GM19397 (cell line): ENCODE measurements at regions not wholly inside any gene's neighbourhood (a gene's known extent, or its start where the extent isn't known, plus 50 kb on each side); places are given as distances from the start of the nearest gene placed in this dataset.

ENCODE experiments used
- ATAC-seq: cut with Tn5 transposase; IDR thresholded peaks from one replicate; pipeline ENCODE4 v1.9.1; 2021; ENCODE audit warnings: mild to moderate bottlenecking, moderate library complexity; ENCODE audit not compliant: unreplicated experiment

DNA sequence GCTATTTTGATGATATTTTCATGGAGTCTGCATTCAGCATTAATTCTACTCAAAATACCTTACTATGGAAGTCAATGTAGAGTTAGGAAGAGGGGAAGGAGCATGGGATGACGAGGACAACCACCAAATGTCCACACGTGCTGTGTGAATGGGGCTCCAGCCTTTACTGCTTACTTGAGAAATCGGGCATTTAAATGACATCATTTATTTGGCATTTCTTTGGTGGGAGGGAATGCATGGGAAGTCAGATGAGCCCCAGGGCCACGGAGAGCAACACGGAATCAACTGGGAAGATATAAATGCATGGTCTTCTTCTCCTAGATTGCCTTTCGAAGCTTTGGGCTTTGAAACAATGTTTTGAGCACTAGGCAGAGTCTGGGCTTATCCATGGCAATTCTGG, 458.5 kb upstream of the KLF4 start:
- no peak for ATAC-seq

DNA sequence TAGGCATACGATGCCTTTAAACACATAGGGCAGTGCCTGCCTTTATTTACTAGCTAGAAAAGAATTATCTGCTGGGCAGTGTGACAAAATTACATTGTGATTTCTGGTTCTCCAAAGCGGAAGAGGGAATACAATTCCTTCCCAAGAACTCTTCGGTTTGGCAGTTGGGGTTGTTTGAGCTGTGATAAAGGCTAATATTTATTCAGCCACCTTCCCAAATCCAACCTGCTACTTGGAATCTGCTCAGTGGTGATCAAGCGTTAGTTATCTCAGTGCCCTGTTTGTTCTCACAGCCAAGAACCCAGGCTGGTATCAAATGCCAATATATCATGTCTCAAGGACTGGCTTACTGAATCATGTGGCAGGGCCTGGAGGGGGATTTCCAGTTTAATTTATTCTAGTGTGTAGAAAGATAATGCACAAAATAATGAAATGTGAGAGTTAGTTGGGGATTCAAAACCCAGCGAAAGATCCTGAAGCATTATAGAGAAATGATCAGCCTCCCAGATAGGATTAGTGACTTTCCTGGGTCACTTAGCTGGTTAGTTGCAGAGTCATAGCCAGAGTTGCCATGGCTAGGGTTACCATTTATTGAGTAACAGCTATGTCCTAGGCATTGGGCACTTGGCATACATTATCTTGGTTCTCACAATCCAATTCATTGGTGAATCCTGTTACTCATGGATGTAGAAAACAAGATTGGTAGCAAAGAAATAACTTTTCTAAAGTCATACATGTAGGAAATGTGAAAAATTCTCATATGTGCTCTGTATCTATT, 457.0 kb upstream of the KLF4 start:
- ATAC-seq = no peak

DNA sequence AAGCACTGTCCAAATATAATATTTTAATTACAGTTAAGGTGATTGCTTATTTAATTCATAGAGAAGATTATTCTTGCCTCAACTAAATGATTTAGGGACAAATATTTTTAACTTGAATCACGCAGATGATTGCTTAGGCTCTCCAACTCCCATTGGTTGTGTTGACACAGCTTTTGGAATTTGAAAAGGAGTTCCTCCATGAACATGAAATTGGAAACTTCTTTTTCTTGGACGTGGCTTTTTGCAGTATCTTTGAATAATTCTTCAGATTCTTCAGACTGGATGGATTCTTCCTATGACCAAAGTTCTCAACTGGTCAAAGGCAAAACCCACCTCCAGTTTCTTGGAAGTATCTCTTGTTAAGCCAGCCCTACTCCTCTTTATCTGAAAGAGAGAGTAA, 456.4 kb upstream of the KLF4 start:
- no peak for ATAC-seq

DNA sequence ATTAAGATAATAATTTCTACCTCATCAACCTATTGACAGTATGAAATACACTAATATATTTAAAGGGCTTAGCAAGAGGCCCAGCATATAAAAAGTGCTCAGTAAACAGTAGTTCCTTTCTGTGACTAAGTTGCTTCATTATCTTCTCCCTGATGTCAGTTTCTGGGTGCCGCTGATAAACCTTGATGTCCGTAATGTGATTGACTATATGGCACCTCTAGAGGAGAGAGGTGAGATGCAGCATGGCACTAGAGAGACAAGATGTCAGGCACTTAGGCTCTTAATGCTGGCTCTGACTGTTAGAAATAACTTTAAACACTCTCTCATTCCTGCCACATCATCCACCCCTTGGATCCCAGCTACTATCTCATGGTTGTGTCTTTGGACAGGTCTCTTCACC, 455.9 kb upstream of the KLF4 start:
- ATAC-seq = no peak

DNA sequence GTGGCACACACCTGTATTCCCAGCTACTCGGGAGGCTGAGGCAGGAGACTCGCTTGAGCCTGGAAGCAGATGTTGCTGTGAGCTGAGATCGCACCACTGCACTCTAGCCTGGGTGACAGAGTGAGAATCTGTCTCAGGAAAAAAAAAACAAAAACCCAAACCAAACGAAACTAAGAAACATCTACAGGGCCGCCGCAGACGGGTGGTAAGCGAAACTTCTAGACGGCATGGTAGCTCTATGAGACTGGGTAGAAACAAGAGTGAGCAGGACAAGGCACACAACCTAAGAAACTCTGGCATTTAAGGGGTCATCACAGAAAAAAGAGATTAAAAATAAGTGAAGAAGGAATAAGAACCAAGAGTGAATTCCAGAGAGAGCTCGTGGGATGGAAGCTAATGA, 454.8 kb upstream of the KLF4 start:
- ATAC-seq = no peak

GRCh38 chr9:107943901-107944300, 454.3 kb upstream of the KLF4 start:
- ATAC-seq = no peak

DNA sequence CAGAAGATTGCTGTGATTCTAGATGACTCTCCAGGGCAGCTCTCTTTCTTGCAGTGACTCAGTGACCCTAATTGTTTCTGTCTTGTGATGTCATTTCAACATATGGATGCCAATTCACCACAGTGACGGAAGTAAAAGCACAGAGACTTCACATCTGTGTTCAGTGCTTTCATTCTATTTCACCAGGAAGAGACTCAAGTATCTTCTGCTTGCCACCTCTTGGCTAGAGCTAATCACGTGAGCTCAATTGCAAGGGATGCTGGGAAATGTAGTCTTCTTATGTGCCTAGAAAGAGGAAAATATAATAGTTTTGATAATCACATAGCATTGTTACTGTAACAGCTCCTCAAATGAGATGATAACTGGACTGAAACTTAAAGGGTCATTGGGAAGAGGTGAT, 453.3 kb upstream of the KLF4 start:
- ATAC-seq = no peak

DNA sequence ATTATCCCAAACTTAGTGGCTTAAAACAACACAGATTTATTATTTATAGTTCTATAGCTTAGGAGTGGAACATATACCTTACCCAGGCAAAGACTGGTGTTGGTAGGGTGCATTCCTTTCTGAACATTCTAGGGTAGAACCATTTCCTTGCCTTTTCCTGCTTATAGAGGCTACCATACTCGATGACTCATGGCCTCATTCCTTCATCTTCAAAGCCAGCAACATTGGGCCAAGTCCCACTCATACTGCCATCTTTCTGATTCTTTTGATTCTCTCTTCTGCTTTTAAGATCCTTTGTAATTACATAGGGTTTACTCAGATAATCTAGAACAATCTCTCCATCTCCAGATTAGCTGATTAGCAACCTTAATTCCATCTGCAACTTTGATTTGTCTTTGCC, 452.7 kb upstream of the KLF4 start:
- ATAC-seq = no peak

DNA sequence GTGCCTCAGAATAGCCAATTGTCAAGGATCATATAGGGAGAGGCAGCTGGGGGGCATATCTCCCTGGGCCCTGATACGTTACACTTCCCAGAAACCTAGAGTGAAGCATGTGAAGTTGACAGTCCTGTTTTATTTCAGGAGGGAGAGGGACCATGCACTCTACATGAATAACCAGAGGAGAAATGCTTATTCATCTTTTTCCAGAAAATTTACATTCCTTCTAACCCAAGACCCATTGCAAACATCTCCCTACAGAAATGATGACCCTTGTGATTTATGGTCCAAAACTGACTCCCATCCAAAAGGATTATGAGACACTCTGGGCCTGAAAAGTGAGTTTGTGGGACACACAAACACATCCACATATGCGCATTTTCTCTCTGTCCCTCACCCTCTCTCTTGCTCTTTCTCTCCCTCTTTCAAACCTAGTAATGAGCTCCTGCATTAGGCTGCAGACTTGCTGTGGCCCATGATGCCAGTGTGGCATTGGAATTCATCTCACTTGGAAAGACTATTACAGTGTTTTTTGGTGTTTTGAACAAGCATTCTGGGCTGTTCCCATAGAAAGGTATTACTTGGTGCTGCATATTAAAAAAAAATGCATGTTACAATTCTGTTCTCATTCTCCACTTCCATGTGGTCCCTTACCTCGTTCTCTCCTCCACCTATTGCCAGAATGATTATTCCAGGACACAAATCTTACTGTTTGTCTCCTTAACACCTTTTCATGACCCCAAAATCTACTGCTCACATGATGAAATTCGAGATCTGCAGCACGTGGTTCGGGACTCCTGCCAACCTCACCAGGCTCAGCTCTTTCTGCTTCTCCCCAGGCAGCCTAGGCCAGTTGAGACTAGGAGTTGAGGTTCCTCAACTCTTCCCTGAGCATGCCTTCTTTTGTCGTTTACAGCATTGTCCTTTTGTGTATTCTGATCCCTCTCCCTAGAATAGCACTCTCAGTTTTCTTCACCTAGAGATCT, 451.3 kb upstream of the KLF4 start:
- ATAC-seq = no peak

DNA sequence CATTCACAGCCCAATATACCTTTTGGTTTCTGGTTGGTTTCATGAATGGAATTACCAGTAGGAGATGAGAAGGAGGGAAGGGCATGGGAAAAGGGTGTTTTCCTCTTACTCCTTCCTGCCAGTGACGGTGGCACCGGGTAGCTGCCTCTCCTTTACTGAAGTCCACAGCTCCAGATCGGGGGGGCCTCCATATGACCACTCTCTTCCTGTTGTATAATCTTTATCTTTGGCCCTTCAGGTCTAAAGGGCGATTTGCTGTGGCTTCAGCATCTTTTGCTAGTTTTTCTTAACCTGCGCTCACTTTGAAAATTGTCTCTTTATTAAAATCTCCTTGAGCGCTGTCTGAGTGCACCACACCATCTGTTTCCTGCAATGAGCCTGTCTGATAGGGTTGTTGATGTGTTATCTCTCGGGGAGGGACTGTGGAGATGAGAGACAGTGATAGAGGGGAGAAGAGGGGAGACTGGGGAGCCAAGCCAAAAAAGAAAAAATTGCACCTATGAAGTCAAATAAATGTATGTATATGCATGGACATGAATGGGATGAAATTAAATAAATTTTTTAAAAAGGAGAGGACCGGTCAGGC, 449.3 kb upstream of the KLF4 start:
- ATAC-seq = no peak

DNA sequence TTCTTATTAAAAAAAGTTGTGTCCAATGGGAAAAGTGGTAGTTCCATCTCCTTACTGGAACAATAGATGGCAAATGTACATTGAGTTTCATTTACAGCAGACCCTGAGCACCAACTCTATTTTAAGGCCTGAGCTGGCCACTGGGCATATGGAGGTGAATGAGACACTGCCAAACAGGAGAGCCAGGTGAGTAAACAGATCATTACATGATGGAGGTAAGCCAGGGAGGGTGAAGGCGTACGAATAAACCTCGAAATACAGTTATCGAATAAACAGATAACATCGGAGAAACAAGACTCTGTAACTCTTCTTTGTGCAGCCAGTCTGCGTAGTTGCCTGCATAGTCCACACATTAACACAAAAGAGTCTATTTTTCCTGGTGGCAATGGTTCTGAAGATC, 446.4 kb upstream of the KLF4 start:
- ATAC-seq = no peak

DNA sequence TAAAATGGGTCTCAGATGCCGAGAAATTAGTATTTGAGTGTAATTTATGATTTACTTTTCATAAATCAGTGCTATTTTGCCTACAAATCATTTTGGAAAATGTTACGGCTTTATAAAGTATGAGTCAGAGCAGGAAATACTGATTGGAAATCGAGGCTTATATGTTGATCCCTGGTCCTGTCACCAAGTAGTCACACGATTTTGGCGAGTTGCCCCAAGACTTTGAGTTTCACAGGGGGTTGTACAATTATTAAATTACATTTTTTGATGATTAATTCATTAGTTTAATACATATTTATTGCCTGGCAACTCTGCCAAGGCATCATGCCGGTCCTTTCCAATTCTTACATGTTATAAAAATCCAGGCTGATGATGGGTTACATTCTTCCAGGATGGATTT, 443.9 kb upstream of the KLF4 start:
- no peak for ATAC-seq

DNA sequence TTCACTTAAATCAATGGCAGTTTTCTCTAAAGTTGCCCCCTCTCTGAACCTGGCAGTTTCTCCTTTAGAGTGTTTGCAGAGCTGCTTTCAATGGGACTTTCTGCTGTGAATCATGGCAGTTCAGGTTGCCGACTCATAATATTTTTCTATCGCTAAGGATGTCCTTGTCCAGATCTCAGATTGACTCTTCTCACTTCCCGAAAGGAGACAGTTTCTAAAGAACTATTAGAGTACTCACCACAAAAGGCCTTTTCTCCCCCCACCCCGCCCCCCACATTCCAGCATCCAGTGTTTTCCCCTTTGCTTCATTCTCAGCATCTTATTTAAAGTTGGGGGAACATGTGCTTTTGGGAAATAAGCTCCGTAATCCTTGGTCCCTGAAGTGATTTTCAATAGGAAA, 443.5 kb upstream of the KLF4 start:
- ATAC-seq = no peak

DNA sequence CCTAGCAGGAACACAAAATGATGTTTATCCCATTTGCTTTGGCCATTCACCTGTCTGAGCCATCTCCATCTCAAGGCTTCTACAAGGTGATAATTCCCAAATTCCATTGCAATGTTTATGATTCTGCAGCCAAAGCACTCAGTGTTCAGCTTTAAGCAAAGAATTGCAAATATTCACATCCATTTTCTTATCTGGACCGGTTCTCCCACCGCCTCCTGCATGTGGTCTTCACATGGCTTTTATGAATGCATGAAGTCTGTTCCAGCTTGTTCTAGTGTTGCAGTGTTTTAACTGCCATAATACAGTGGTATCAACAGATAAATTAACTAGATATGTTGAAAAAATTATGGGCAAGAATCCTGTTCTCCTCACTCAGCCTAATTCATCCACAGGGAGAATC, 443.0 kb upstream of the KLF4 start:
- no peak for ATAC-seq

GRCh38 chr9:107932046-107932445, 442.5 kb upstream of the KLF4 start:
- ATAC-seq = no peak

DNA sequence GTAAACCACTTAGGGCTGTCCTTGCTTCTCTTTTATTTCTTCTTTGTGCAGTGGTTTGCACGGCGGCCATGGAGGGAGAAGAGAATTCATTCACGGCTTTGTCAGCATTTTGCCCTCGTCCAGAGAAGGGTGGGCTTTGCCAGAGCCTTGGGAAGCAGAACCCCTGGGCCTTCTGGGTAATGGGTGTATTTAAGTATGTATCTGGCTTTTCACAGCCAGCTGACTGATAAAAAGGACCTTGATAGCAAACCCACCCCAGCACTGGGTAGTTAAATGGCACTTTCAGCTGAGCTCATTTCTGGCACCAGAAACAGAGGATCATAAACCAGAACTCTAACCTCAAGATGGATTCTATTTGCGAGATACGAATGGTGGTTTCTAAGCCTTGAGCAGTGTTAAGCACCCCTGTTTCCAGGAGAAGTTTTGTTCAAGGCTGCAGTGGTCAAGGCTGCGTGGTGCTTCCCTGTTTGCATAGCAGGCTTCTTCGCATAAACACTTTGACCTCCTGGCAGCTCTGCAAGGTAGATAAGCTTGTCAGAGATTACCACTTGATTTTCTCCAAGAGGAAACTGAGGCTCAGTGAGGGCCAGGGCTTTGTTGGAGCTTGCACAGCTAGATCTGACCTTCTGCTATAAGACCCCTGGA, 441.6 kb upstream of the KLF4 start:
- no peak for ATAC-seq

GRCh38 chr9:107929443-107929842, 439.9 kb upstream of the KLF4 start:
- no peak for ATAC-seq

GRCh38 chr9:107928701-107929371, 439.3 kb upstream of the KLF4 start:
- no peak for ATAC-seq

- no peak for ATAC-seq
Measured at GRCh38 chr9:107927276-107927675, 437.7 kb upstream of the KLF4 start.

DNA sequence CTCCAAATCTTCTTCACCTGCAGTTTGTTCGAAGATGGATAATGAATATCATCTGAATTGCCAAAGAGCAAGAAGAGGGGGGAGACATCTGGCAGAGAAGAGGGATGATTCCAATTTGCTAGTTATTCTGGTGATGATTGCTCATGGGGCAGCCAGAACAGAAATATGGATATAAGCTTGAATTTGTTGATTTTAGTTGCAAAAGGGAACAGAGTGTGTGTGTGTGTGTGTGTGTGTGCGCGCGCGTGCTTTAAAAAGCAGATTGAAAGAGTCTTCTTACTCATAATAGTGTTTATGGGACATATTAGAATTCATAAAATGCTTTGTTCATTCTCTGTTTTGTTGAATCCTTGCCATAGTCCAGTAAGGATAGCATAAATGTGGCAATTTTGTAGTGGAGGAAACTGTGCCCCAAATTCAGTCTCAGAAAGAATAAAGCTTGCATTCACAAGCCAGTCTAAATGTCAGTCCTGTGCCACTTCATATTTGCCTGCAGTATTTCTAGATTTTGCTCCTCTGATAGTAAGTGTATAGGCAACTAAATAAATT, 436.3 kb upstream of the KLF4 start:
- ATAC-seq = no peak
